GM12874 (cell line): ENCODE measurements at regions not wholly inside any gene's neighbourhood (a gene's known extent, or its start where the extent isn't known, plus 50 kb on each side); places are given as distances from the start of the nearest gene placed in this dataset.

Experiments used
- CTCF ChIP-seq: IDR thresholded peaks from 2 replicates; pipeline ENCODE4 v1.5.1; 2011; ENCODE audit warnings: low read depth, mild to moderate bottlenecking, control low read depth, low read length, moderate library complexity; ENCODE audit not compliant: insufficient read depth

GRCh38 chr20:40963505-40963845, 65.1 kb upstream of the TOP1 start:
- TF ChIP-seq CTCF: no peak

GRCh38 chr20:40965671-40966070, 63.0 kb upstream of the TOP1 start:
- no peak for TF ChIP-seq CTCF

- TF ChIP-seq CTCF: peak; percentile 73
Observed at GRCh38 chr20:40966103-40966502, 62.5 kb upstream of the TOP1 start.

GRCh38 chr20:40966516-40967185, 62.0 kb upstream of the TOP1 start:
- TF ChIP-seq CTCF: no peak

- TF ChIP-seq CTCF: no peak
Observed at GRCh38 chr20:40967700-40968099, 60.9 kb upstream of the TOP1 start.

GRCh38 chr20:40968816-40969562, 59.6 kb upstream of the TOP1 start:
- peak; percentile 91 for TF ChIP-seq CTCF

GRCh38 chr20:40970218-40970617, 58.4 kb upstream of the TOP1 start:
- TF ChIP-seq CTCF: no peak
